Upper lobe of left lung (tissue), 4 donors: ENCODE measurements at regions not wholly inside any gene's neighbourhood (a gene's known extent, or its start where the extent isn't known, plus 50 kb on each side); places are given as distances from the start of the nearest gene placed in this dataset.

Experiments used
- EP300 ChIP-seq, 4 donors: sonication (generic); formaldehyde crosslinking; IDR thresholded peaks; one replicate each; pipeline ENCODE4 v1.5.1; 2017; ENCODE audit warnings: antibody characterized with exemption in 4 of 4, control low read depth in 2 of 4
- POLR2A ChIP-seq, 4 donors: fragments of 450-650 bp; IDR thresholded peaks; one replicate each; pipeline ENCODE4 v1.5.1; 2016 to 2017; ENCODE audit warnings: antibody characterized with exemption in 4 of 4, mild to moderate bottlenecking in 2 of 4
- POLR2AphosphoS5 ChIP-seq, 2 donors: sonication (generic); formaldehyde crosslinking; IDR thresholded peaks; one replicate each; pipeline ENCODE4 v1.5.1; 2017; ENCODE audit warnings: antibody characterized with exemption in 2 of 2
- TF ChIP-seq, protein P1 (sequence below), 6 experiments: fragments of 450-650 bp in 4 of 6; fragments of 200-600 bp in 2 of 6; sonication (generic) in 2 of 6; IDR thresholded peaks; one replicate each; pipeline ENCODE4 v1.5.1; 2016 to 2019; ENCODE audit warnings: antibody characterized with exemption in 6 of 6

DNA sequence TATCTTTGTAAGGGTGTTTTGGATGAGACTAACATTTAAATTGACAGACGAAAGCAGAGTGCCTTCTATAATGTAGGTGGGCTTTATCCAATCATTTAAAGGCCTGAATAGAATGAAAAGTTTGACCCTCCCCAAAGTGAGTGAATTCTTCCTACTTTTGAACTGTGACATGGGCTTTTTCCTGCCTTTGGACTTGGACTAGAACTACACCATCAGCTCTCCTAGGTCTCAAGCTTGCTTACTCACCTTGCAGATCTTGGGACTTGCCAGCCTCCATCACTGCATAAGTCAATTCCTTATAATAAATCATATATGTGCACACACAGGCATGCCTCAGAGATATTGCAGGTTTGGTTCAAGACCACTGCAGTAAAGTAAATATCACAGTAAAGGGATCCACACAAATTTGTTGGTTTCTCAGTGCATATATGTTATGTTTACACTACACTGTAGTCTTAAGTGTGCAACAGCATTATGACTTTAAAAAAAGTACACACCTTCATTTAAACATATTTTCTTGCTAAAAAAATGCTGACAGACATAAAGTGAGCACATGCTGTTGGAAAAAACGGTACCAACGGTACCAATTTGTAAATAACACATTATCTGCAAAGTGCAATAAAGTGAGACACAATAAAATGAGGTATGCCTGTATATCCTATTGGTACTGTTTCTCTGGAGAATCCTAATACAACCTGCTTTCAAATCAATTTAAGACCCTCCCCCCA is 51.6 kb upstream of the ATF3 start:
- TF ChIP-seq EP300 (IDR thresholded peaks at IDR 0.05) (no peak), POLR2A (IDR thresholded peaks at IDR 0.05) (no peak), POLR2AphosphoS5 (IDR thresholded peaks at IDR 0.05) (no peak)
- TF ChIP-seq, protein P1, sequence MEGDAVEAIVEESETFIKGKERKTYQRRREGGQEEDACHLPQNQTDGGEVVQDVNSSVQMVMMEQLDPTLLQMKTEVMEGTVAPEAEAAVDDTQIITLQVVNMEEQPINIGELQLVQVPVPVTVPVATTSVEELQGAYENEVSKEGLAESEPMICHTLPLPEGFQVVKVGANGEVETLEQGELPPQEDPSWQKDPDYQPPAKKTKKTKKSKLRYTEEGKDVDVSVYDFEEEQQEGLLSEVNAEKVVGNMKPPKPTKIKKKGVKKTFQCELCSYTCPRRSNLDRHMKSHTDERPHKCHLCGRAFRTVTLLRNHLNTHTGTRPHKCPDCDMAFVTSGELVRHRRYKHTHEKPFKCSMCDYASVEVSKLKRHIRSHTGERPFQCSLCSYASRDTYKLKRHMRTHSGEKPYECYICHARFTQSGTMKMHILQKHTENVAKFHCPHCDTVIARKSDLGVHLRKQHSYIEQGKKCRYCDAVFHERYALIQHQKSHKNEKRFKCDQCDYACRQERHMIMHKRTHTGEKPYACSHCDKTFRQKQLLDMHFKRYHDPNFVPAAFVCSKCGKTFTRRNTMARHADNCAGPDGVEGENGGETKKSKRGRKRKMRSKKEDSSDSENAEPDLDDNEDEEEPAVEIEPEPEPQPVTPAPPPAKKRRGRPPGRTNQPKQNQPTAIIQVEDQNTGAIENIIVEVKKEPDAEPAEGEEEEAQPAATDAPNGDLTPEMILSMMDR (IDR thresholded peaks at IDR 0.05): no peak
